Endothelial cell of umbilical vein (primary cell): ENCODE measurements at regions not wholly inside any gene's neighbourhood (a gene's known extent, or its start where the extent isn't known, plus 50 kb on each side); places are given as distances from the start of the nearest gene placed in this dataset.
"Not testable (repeated sequence)": the region's sequence is repeated elsewhere in the genome, so short reads cannot be mapped to it uniquely, and the experiment has no call there.

ENCODE experiments used
- BruUV-seq: library from RNA; stranded (reverse); fragments of 400-500 nt; replicated peaks from 2 replicates; lab custom pipeline; 2021; lab: Mats Ljungman, UMichigan
- CTCF ChIA-PET: fragments of 300-600, 350-600 bp; sonication (Branson Sonifier 250); formaldehyde crosslinking; loops from one replicate; lab custom pipeline; 2021; ENCODE audit warnings: antibody characterized with exemption, inconsistent platforms; lab: Charles Lee
- POLR2A ChIA-PET: fragments of 300-600, 350-600 bp; sonication (Branson Sonifier 250); formaldehyde crosslinking; loops from one replicate; lab custom pipeline; 2021; ENCODE audit warnings: antibody characterized with exemption, inconsistent platforms; lab: Charles Lee
- DNase-seq: peaks from one replicate; pipeline ENCODE4 v3.0.0-alpha.2; 2011; ENCODE audit warnings: low read depth, low spot score
- FAIRE-seq: peaks from 2 replicates; lab custom pipeline; 2011; peaks lifted over from hg19 to GRCh38; lab: Jason Lieb, UNC
- H2AFZ ChIP-seq: 2 replicates; pipeline ENCODE4 v1.6.0; 2012; ENCODE audit warnings: low read depth, low read length, control low read depth, inconsistent platforms
- H3K27ac ChIP-seq: 2 replicates; pipeline ENCODE4 v1.5.1; 2011; ENCODE audit warnings: low read depth, mild to moderate bottlenecking, control low read depth, low read length, moderate library complexity; ENCODE audit not compliant: insufficient read depth
- H3K27me3 ChIP-seq, 2 experiments: 2 replicates each; pipeline versions ENCODE4 v1.6.0 to v1.6.1; 2011; ENCODE audit warnings: low read length in 2 of 2, mixed read lengths in 1 of 2; ENCODE audit not compliant: control insufficient read depth in 2 of 2, insufficient read depth in 2 of 2
- H3K36me3 ChIP-seq, 2 experiments: 2 replicates in 1 of 2; 3 replicates in 1 of 2; pipeline ENCODE4 v1.5.1; 2011; ENCODE audit warnings: low read length in 2 of 2, mild to moderate bottlenecking in 1 of 2, moderate library complexity in 1 of 2; ENCODE audit not compliant: control insufficient read depth in 2 of 2, insufficient read depth in 2 of 2; ENCODE audit errors: extremely low read depth in 1 of 2
- H3K4me1 ChIP-seq: 3 replicates; pipeline ENCODE4 v1.5.1; 2011; ENCODE audit warnings: mild to moderate bottlenecking, low read length; ENCODE audit not compliant: control insufficient read depth, insufficient read depth; ENCODE audit errors: extremely low read depth
- H3K4me2 ChIP-seq: 2 replicates; pipeline ENCODE4 v1.6.1; 2011; ENCODE audit warnings: low read length, control low read depth, mixed read lengths; ENCODE audit not compliant: insufficient read depth
- H3K4me3 ChIP-seq, 3 experiments: fragments of 200-600 bp in 1 of 3; sonication (generic), shearing (Covaris generic) in 1 of 3; replicated peaks in 1 of 3; 2 replicates each; pipeline ENCODE4 v1.5.1; 2011 to 2016; ENCODE audit warnings: control low read depth in 3 of 3, low read length in 3 of 3, mild to moderate bottlenecking in 2 of 3, inconsistent platforms in 1 of 3, low read depth in 1 of 3, moderate library complexity in 1 of 3; ENCODE audit not compliant: insufficient read depth in 1 of 3
- H3K79me2 ChIP-seq: 2 replicates; pipeline ENCODE4 v1.6.0; 2012; ENCODE audit warnings: low read length, inconsistent platforms; ENCODE audit not compliant: control insufficient read depth, insufficient read depth
- H3K9ac ChIP-seq: replicated peaks from 2 replicates; pipeline ENCODE3; 2011; ENCODE audit warnings: low read length, control low read depth; ENCODE audit not compliant: insufficient read depth; ENCODE audit errors: extremely low read depth
- H3K9me1 ChIP-seq: replicated peaks from 3 replicates; pipeline ENCODE4 v1.6.0; 2011; ENCODE audit warnings: mild to moderate bottlenecking, low read length; ENCODE audit not compliant: control insufficient read depth, insufficient read depth; ENCODE audit errors: extremely low read depth
- H3K9me3 ChIP-seq: replicated peaks from 2 replicates; pipeline ENCODE4 v1.5.1; 2012; ENCODE audit warnings: low read length, inconsistent platforms; ENCODE audit not compliant: control insufficient read depth, insufficient read depth
- H4K20me1 ChIP-seq: replicated peaks from 2 replicates; pipeline ENCODE3; 2011; ENCODE audit warnings: mild to moderate bottlenecking, low read length; ENCODE audit not compliant: control insufficient read depth, insufficient read depth; ENCODE audit errors: extremely low read depth
- EZH2 ChIP-seq: IDR thresholded peaks from 2 replicates; pipeline ENCODE4 v1.6.1; 2012; ENCODE audit warnings: borderline replicate concordance, low read depth, mild to moderate bottlenecking, moderate library complexity, low read length, inconsistent platforms; ENCODE audit not compliant: severe bottlenecking
- FOS ChIP-seq: IDR thresholded peaks from 2 replicates; pipeline ENCODE4 v1.6.1; 2011; ENCODE audit warnings: mild to moderate bottlenecking, low read length, moderate library complexity, borderline replicate concordance; ENCODE audit not compliant: insufficient read depth
- GATA2 ChIP-seq: IDR thresholded peaks from 2 replicates; pipeline ENCODE4 v1.7.0; 2011; ENCODE audit warnings: low read depth, mild to moderate bottlenecking, moderate library complexity, mixed read lengths, low read length; ENCODE audit not compliant: insufficient read length, insufficient read depth
- JUN ChIP-seq: IDR thresholded peaks from 2 replicates; pipeline ENCODE4 v1.6.1; 2011; ENCODE audit warnings: borderline replicate concordance, low read depth; ENCODE audit not compliant: insufficient read length, insufficient read depth
- MYC ChIP-seq: IDR thresholded peaks from one replicate; pipeline ENCODE4 v1.6.1; 2011; ENCODE audit warnings: mild to moderate bottlenecking, low read depth, low read length
- POLR2A ChIP-seq: IDR thresholded peaks from 2 replicates; pipeline ENCODE4 v1.6.1; 2012; ENCODE audit warnings: low read depth, mild to moderate bottlenecking, control low read depth, low read length
- POLR2AphosphoS5 ChIP-seq: IDR thresholded peaks from 2 replicates; pipeline ENCODE4 v1.6.1; 2012; ENCODE audit warnings: low read depth, mild to moderate bottlenecking, control low read depth, low read length, moderate library complexity; ENCODE audit not compliant: insufficient read depth
- dilution Hi-C: fragments of 300-500 bp; cut with MboI; formaldehyde crosslinking; loops from one replicate; pipeline ENCODE4 v1.15.0; 2019; ENCODE audit warnings: low sequenced_read_pairs; ENCODE audit not compliant: extremely low pct_ligation_motif_present
- intact Hi-C: fragments of 100-400 bp; cut with micrococcal nuclease; formaldehyde crosslinking; loops from one replicate; pipeline ENCODE4 v1.10.0; 2022
- TF ChIP-seq, protein P1 (sequence below): IDR thresholded peaks from 2 replicates; pipeline ENCODE4 v1.6.1; 2011; ENCODE audit not compliant: insufficient read depth, insufficient read length
- TF ChIP-seq, protein P2 (sequence below), 2 donors: IDR thresholded peaks; 1 replicate in 1 of 2; 2 replicates in 1 of 2; pipeline ENCODE4 v1.5.1; 2011; ENCODE audit warnings: low read length in 2 of 2, mild to moderate bottlenecking in 2 of 2, moderate library complexity in 2 of 2, control low read depth in 1 of 2, inconsistent platforms in 1 of 2, low read depth in 1 of 2; ENCODE audit not compliant: insufficient read depth in 1 of 2; ENCODE audit errors: extremely low read depth in 1 of 2

DNA sequence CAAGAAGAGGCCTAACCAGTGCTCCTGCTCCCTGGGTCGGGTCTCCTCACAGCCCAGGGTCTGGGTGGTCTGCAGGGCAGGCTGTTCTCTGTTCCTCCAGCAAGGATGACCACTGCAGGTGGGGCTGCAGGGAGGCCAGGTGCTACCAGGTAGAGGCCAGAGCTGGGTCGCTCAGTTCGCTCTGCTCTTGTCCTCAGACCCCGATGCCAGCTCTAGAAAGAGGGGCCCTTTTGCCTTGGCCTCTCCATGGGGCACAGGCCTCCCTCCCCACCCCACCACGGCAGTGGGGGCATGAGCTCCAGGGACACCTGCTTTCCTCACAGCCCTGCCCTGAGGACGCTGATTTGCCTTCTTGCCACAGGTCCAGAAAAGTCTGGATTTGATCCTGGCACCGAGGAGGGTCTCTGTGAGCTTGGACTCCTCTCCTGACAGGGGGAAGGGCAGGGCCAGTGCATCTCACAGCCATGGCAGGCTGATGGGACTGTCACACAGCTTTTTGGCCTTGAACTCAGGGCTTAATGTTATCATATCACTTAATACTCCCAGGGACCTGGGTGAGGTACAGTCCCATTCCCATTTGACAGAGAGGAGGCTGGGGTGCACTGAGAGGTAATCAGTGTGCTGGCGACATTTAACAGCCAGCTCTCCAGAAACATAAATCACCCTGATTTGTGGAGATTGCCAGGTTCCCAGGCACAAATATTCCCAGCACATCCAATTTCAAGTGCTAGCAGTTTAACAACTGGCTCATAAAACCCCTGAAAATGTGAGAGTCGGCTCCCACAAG lies 273.0 kb upstream of the SFSWAP start:
- TF ChIP-seq EZH2 (no peak), FOS (no peak), POLR2AphosphoS5 (no peak), JUN (no peak), GATA2 (no peak), MYC (no peak), POLR2A (no peak)
- TF ChIP-seq, protein P1, sequence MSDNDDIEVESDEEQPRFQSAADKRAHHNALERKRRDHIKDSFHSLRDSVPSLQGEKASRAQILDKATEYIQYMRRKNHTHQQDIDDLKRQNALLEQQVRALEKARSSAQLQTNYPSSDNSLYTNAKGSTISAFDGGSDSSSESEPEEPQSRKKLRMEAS: no peak
- TF ChIP-seq, protein P2, sequence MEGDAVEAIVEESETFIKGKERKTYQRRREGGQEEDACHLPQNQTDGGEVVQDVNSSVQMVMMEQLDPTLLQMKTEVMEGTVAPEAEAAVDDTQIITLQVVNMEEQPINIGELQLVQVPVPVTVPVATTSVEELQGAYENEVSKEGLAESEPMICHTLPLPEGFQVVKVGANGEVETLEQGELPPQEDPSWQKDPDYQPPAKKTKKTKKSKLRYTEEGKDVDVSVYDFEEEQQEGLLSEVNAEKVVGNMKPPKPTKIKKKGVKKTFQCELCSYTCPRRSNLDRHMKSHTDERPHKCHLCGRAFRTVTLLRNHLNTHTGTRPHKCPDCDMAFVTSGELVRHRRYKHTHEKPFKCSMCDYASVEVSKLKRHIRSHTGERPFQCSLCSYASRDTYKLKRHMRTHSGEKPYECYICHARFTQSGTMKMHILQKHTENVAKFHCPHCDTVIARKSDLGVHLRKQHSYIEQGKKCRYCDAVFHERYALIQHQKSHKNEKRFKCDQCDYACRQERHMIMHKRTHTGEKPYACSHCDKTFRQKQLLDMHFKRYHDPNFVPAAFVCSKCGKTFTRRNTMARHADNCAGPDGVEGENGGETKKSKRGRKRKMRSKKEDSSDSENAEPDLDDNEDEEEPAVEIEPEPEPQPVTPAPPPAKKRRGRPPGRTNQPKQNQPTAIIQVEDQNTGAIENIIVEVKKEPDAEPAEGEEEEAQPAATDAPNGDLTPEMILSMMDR (IDR thresholded peaks at IDR 0.05; ENCODE audit: extremely low read depth in 1 of 2, insufficient read depth in 1 of 2, low read depth in 1 of 2, low read length in 2 of 2): no peak
- Histone ChIP-seq H3K4me1 (no peaks in the 10 kb centered on the region), H2AFZ (no peak overlapping the region), H3K27ac (no peak overlapping the region), H3K36me3 (no peaks in the 10 kb centered on the region), H3K9ac (no peak overlapping the region), H3K4me2 (no peak overlapping the region), H4K20me1 (no peaks in the 10 kb centered on the region), H3K27me3 (no peaks in the 10 kb centered on the region), H3K4me3 (no peak overlapping the region), H3K9me1 (no peaks in the 10 kb centered on the region), H3K79me2 (no peaks in the 10 kb centered on the region), H3K9me3 (no peaks in the 10 kb centered on the region)
- FAIRE-seq (no peak), DNase-seq (no peak)
- dilution Hi-C loops (no loop called here), intact Hi-C loops (no loop called here)
- BruUV-seq: no TSS peak
- ChIA-PET CTCF (no interaction called here), POLR2A (no interaction called here)

DNA sequence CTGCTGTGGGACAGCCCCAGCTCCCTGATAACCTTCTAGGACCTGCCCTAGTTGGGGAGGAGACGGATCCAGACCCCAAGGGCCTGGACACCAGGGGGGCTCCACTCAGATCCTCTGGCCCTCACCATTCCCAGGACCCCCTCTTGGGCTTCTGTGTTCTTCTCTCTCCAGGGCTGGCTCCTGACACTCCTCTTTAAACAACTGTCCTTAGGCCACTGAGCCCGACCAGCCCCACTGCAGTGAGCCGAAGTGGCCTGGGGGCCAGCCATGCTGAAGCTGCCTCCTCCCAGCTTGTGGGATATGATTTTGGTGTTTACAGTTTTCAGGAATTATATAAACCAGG lies 272.4 kb upstream of the SFSWAP start:
- intact Hi-C loops, DNase-seq, H3K4me1 ChIP-seq, FAIRE-seq, H2AFZ ChIP-seq, dilution Hi-C loops, H3K9me3 ChIP-seq, POLR2A ChIA-PET, H3K9ac ChIP-seq, CTCF ChIA-PET, H3K4me2 ChIP-seq, H3K4me3 ChIP-seq, H3K9me1 ChIP-seq, H3K27ac ChIP-seq, BruUV-seq, H3K27me3 ChIP-seq, H4K20me1 ChIP-seq, H3K36me3 ChIP-seq, H3K79me2 ChIP-seq: not testable (repeated sequence)
